Fibroblast of lung (primary cell): ENCODE measurements at regions not wholly inside any gene's neighbourhood (a gene's known extent, or its start where the extent isn't known, plus 50 kb on each side); places are given as distances from the start of the nearest gene placed in this dataset.

Experiments used
- CTCF ChIP-seq, 2 donors: IDR thresholded peaks in 1 of 2; conservative IDR thresholded peaks in 1 of 2; 1 replicate in 1 of 2; 2 replicates in 1 of 2; pipeline ENCODE4 v1.5.1; 2011 to 2012; ENCODE audit warnings: low read length in 2 of 2, control low read depth in 1 of 2, inconsistent platforms in 1 of 2, low read depth in 1 of 2, mild to moderate bottlenecking in 1 of 2
- EZH2 ChIP-seq: IDR thresholded peaks from 2 replicates; pipeline ENCODE4 v1.5.1; 2012; ENCODE audit warnings: low read length, control low read depth, mild to moderate bottlenecking; ENCODE audit errors: missing control alignments

- TF ChIP-seq CTCF (conservative IDR thresholded peaks at IDR 0.05 in 1 of 2, IDR thresholded peaks at IDR 0.05 in 1 of 2; ENCODE audit: low read depth in 1 of 2, low read length in 2 of 2) (no peak), EZH2 (no peak)
These were observed 163.8 kb downstream of the RPL10L start for GRCh38 chr14:46487582-46488350.
